ENCODE measurements at regions not wholly inside any gene's neighbourhood (a gene's known extent, or its start where the extent isn't known, plus 50 kb on each side); places are given as distances from the start of the nearest gene placed in this dataset.
"Not testable (repeated sequence)": the region's sequence is repeated elsewhere in the genome, so short reads cannot be mapped to it uniquely, and the experiment has no call there.

DNA sequence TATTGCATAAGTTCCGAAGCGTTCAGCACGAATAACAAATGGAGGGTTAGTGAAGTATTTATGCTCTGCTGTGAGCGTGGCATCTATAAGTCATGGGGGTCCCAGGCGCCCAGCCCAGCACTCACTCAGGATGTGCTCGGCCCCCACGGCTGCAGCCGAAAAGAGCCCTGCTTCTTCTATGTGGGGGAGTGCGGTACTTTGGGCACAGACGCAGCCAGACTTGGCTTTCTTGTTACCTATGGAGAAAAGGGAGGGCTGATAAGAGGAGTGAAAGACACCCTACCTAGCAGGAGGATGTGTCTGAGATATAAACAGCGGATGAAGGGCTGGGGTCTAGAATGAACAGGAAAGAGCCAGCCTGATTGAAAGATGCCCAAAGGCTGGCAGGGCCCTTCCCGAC is 51.4 kb downstream of the MRPL36 start:
- no peak for DNase-seq

DNA sequence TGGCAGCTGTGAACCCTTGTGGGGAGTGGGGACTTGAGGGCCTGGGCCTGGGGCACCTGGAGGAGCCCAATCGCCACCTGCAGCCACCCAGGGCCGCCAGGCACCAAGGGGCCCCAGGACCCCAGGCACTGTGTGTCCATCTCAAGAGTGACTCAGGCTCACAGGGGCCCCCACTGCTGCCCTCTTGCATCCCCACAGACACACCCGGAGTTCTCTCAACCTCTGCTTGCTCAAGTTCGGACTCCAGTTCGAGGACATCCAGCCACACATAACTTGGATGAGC is 51.9 kb downstream of the MRPL36 start:
- no peak for DNase-seq

- DNase-seq, result no peak
Observed at GRCh38 chr5:1747079-1747802, 52.4 kb downstream of the MRPL36 start.

DNA sequence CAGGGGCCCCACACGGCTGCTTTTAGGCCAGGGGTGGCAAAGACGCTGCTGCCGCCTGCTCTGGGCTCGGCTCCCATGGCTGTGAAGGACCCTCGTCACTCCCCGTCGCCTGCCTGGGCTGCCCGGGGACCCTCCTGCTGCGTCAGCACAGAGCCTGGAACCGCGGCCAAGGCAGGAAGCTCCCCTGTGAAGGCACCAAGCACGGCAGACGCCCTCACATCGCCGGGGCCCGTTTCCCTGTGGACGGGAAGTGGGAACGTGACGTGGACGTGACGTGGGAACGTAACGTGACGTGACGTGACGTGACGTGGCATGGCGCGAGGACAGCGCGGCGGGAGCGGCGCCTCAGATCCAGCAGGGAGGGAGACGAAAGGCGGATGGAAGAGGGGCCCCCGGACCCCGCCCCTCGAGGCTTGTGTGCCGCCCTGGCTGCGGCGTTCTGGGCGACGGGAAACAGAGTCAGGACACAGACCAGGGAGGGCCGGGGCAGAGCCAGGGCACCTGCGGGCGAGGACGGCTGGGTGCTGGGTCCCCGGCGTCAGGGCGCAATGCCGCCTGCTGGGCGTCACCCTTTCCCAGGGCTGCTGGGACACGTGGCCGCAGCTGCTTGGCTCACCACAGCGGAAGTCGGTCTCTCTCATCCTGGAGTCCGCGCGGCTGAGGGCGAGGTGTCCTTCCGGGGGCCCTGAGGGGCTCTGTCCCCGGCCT is 53.1 kb downstream of the MRPL36 start:
- DNase-seq, result no peak

GRCh38 chr5:1745796-1746370 is 53.8 kb downstream of the MRPL36 start:
- no peak for DNase-seq

DNA sequence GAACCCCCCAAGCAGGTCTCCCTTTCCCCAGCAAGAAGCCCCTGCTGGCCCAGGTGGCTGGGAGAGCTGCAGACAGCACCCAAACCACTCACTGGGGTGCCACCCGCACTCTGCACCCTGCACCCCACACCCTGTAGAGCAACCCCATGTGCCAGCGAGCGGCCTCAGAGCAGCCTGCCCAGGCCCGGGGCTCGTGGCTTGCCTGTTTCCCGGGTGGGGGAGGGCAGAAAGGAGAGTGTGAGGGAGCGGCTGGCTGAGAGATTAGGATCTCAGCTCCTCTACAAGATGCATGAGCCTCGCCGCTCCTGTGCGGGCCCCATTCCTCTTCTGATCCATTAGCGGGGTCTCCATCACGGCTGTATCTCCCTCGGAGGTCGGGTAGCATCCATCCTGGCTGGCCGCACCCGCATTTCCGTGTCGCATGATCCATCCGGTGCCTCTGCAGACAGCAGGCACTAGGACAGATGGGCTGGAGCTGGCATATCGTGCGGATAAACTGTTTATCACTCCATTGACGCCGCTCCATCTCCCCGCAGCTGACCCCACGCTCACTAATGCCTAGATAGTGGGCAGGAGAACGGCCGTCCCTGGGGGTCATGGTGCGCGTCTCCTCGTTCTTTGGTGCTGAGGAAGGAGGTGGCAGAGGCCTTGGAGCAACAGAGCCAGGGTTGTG is 54.4 kb downstream of the MRPL36 start:
- no peak for DNase-seq

DNA sequence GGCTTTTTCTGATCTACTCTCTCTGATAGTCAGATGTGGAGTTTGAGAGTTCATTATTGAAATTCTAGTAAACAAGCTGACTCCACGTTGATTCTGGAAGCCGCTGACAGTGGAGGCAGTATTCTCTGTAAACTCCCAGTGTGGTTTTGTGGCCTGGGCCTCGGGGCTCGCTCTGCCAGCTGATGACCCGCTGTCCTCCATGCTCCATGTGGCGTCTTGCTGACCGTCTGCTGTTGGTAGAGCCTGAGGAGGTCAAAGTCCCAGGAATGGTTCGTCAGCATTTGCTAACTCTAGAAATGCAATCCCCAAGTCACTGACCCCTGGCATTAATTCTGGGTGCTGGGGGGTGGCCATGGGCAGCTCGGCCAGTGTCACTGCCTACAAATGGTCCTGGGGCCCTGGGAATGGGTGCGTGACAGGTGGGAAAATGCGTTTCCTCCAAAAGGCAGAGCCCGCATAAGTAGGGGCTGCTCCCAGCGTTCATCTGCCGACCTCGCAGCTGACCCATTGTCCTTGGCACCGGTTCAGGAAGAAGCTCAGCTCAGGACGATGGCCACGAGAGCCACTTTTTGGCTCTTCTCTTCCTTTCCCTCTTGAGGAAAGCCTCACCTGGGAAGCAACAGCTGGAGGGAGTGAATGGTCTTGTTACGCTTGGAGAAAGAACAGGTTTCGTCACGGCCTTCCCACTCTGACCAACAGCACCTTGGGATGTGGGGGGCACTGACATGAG is 55.1 kb downstream of the MRPL36 start:
- DNase-seq, result no peak

DNA sequence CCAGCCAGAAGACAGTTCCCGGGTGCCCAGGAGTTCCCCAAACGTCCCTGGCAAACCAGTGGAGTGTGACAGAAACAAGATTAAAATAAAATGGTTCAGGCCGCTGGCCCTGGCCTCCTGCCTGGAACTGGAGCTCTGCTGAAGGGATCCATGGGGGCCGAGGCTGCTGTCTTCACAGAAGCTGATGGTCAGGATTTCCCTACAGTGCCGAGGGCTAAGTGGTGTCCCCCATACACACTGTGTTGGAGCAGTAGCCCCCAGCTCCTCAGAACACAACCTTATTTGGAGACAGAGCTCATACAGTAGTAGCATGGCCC is 55.9 kb downstream of the MRPL36 start:
- DNase-seq, result no peak

- no peak for DNase-seq
Observed at GRCh38 chr5:1743061-1743768, 56.4 kb downstream of the MRPL36 start.

DNA sequence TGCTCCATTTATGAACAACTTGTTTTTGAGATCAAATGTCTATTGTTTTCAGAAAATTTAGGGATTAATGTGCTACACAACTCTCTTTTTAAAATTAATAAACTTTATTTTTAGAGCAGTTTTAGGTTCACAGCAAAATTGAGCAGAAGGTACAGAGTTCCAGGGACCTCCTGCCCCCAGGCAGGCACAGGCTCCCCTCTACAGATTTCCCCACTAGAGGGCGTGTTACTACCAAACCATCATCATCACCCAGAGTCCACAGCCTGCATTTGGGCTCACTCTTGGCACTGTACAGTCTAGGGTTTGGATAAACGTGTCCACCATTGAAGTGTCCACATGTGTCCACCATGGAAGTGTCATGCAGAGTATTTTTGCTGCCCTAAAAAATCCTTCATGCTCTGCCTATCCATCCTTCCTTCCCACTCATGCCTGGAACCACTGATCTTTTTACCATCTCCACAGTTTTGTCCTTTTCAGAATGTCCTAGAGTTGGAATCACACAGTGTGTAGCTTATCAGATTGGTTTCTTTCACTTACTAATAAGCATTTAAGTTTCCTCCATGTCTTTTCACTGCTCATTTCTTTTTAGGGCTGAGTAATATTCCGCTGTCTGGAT is 61.7 kb downstream of the MRPL36 start:
- DNase-seq, result peak in 1 of 4 experiments; percentile 3

DNA sequence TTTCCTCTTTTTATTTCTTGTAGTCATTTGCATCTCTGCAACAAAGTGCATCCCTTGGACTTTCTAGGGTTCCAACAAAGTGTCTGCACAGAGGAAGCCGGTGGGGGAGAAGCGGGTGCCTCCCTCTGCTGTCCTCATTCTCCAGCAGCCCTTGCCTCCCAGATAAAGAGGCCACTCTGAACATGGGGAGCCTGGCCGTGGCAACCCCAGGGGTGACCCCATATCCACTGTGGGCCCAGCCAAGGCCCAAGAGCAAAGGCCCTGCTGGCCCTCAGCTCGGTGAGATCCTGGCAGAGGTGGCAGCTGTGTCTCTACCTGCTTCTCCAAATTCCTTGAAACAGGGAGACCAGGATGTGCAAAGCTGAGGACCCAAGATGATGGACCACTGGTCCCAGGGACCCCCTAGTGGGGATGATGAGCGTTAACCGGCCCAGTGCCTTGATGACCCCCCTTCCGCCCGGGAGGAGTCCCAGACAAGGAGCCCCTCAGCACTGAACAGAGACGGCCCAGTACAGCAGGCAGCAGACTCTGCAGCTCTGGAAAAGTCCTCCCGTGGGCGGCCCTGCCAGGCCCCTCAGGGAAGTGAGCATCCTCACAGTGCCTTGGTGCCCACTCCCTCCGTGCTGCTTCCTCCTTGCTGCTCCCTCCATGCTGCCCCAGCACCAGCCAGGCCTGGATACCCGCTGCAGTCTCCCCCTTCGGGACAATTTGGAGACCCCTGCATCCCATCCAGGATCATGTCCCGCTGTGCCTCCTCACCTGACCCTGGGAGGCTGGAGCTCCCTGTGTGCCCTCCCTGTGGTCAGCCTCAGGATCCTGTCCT is 62.5 kb downstream of the MRPL36 start:
- DNase-seq, result no peak

DNA sequence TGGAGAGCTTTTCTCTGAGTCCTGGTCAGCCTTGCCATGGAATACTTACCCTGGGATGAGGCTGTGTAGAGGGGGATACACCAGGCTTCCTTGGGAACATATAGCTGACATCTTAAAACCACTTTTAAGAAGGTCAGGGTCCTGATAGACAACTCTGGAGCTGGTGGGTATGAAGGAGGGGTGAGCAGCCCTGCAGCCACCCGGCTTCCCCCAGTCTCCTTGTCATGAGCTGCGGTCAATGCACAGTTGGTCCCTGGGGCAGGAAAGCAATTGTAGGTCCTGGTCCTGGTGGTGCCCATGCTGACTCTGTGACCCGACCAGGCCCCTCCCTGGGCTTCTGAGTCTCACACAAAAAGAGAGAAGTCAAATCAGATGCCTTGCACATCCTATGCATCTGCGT is 63.6 kb downstream of the MRPL36 start:
- no peak for DNase-seq

- no peak for DNase-seq
Observed at GRCh38 chr5:1735320-1735970, 64.2 kb downstream of the MRPL36 start.

GRCh38 chr5:1734908-1735289 is 64.7 kb downstream of the MRPL36 start:
- DNase-seq, result no peak

DNA sequence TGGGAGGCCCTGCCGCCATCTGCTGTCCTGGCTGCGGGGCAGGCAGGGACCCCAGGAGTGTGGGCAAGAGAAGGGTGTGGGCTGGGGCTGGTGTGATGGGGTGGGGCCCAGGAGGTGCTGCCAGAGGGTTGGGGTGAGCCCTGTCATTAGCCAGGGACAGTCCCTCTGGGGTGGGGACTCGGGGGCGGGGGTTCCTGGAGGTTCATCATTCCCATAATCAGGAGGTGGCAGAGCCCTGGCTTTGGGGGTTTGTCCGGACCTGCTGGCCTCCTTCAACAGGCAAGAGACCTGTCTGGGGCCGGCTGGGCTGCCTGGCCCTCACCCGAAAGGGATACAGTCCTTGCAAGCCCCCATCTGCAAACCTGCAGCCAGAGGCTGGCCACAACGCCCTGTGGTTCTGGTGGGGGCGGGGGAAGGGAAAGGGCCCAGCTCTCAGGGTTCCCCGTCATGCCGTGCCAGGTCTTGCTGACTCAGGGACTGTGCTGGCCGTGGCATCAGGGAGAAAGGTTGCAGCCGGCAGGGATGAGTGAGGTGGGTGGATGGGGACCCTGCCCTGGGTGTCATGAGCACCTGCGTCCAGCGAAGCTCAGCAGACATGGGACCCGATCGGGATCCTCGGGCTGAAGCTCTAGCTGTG is 65.2 kb downstream of the MRPL36 start:
- DNase-seq, result no peak

- DNase-seq, result no peak
Observed at GRCh38 chr5:1733369-1733768, 66.3 kb downstream of the MRPL36 start.

GRCh38 chr5:1732945-1733344 is 66.7 kb downstream of the MRPL36 start:
- no peak for DNase-seq

DNA sequence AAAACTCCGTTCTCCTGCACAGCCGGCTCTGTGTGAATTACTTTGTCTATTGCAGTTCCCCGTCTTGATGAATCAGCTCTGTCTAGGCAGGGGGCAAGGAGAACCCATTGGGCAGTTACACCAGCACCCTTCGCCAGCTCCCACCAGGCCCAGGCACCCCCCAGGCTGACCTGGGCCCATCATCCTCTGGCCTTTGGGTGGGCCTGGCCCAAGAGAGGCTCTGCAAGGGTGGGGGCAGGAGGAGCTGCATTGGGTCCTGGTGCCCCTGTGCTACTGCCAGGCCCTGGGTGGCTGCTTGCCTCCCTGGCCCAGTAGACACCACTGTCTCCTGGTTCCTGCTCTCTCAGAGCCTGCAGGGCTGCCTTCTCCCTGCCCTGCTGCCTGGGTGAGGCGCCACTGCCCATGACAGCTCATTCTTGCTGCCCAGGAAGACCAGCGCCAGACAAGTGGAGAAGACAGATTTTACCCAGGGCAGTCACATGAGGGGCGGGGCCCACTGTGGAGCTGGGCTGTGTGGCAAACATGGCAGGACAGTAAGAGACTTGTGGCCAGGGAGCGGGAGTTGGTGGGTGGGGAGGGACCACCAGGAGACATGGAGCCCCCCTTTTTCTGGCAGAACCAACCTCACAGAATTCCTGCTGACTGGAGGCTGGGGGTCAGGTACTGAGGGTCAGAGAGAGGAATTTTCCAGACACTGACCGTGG is 67.2 kb downstream of the MRPL36 start:
- no peak for DNase-seq

DNA sequence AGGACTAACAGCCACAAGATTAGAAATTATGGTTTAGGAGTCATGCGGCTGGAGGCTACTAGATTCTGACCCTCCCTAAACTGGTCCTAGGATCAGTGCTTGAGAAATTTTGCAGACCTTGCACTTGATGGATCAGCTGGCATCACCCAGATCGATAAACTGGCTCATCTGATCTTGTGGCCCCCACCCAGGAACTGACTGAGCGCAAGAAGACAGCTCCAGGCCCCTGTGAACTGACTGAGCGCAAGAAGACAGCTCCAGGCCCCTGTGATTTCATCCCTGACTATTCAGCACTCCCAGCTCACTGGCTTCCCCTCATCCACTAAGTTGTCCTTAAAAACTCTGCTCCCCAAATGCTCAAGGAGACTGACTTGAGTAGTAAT is 67.8 kb downstream of the MRPL36 start:
- not testable (repeated sequence) for DNase-seq

Measured in activated naive CD4-positive, alpha-beta T cell (primary cell).